HG03108 (cell line): ENCODE measurements at regions not wholly inside any gene's neighbourhood (a gene's known extent, or its start where the extent isn't known, plus 50 kb on each side); places are given as distances from the start of the nearest gene placed in this dataset.

ENCODE experiments used
- ATAC-seq: cut with Tn5 transposase; IDR thresholded peaks from one replicate; pipeline ENCODE4 v1.9.1; 2021; ENCODE audit warnings: moderate library complexity; ENCODE audit not compliant: unreplicated experiment

DNA sequence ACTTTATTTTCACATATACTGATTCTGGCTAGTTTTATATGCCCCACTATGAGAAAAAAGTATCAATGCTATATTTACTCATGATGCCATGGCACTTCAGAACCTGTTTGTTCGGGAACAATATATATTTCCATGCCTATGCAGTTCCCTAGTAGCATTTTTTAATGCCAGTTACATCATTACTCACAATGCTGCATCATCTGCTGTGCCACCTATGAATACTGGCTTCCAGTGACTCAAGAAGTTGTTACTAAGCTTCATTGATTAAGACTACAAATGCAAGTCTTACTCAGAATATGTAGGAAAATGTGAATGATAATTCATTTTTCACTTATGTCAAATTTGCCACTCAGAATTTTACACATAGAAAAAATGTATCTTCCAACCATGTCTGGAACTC is 97.9 kb downstream of the MAFB start:
- ATAC-seq, result no peak

DNA sequence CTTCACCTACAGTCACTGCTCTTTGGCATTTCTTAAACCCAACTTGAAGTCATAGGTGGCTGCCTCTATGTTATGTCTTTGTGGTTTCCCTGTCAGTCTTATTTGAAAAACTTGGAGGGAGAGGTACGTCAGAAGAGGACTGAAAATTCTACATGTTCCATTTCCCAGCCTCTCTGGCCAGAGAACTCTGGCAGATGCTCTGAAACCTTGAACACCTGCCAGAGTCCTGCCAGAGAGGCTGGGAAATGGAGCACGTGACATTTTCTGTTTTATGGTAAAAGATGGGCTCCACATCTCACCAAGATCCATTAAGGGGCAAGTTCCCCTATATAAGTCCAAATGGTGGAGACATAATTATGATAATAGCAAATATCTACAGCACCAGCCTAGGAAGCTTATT is 99.5 kb downstream of the MAFB start:
- no peak for ATAC-seq

DNA sequence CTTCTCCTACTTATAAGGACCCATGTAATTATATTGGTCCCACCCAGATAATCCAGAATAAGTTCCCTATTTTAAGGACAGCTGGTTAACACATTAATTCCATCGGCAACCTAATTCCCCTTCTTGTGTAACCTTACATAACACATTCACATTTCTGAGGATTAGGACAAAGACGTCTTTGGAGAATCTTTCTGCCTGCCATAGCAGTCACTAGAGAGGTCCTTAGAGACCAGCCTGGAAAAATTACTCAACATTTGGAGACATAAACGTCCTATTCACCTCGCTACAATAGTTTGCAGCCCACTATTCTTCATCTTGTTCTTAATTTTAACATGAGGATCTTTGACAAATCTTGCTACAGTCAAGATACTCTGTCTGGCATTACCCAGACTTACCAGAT is 100.1 kb downstream of the MAFB start:
- ATAC-seq, result no peak

DNA sequence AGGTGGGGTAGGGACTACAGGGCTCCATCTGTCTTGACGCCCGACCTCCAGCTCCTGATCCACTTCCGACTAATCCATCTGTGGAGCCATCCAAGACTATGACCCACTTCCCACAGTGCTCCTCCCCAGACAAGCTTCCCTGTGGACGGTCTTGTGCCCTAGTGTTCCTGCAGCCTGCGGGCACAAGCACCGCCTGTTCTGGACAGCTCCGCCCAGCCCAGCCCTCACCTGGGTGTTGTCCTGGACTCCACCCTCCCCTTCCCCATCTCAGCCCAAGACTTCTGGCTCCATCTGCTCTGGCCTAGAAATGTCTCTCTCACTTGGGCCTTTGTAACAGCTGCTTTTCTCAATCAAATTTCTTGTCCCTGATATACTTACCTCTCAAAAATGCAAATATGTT is 102.0 kb downstream of the MAFB start:
- ATAC-seq, result no peak

DNA sequence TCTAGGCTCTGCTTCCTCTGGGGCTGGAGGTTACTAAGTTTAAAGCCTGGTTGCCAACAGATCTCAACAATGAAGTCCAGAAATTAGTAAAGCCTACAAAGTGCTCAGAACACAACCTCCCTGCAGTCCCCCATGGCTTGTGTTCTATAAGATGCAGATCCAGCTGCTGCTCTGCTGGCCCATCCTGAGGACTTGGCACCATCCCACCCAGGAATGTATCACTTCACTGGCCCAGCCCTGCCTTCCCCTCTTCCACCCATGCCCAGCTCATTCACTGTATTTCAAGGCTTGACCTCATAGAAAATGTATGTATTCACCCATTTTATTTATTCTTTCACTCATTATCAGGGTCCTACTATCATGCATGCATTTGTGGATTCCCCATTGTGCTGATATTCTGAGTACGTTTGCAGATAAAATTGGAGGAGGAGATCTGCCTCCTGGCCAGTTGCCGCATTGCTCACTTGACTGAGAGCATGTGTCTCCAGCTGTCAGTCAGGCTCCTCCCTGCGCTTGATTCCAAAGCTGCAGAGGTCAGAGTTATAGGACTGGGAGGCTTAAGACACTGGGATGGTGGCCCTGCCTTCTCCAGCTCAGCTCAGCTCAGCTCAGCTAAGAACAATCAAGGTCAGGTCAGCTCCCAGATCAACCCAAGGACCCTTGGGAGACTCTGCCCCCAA is 104.8 kb downstream of the MAFB start:
- ATAC-seq, result no peak

DNA sequence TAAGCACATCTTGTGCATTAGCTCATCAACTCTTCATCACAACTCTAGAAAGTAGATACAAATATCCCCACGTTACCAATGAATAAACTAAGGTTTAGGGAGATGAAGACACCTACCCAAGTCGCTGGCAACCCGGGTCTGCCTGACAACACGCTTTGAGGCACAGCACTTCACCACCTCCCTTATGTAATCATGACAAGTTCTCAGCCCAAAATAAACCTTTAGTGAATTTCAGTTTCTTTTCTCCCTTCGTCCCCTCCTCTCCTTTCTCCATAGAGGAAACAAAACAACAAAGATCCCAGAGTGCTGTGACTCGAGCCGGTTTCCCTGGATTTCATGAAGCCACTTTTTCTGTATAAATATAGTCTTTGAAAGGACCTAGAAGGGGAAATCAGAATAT is 105.4 kb downstream of the MAFB start:
- ATAC-seq, result no peak

DNA sequence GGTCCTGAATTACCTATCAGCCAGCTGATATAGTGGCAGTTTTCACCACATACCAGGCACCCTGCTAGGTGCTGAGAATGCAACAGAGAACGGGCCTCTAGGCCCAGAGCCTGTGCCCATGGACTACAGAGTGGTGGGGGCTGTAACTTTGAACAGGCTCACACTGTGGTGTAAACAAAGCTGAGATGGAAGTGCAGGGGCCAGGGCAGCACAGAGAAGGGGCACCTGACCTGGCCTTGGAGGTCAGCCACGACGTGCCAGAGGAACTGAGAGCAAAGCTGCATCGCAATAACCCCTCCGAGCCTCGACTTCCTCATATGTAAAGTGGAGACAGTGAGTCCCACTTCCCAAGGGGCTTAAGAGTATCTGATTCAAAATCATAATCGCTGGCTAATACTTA is 105.8 kb downstream of the MAFB start:
- no peak for ATAC-seq

DNA sequence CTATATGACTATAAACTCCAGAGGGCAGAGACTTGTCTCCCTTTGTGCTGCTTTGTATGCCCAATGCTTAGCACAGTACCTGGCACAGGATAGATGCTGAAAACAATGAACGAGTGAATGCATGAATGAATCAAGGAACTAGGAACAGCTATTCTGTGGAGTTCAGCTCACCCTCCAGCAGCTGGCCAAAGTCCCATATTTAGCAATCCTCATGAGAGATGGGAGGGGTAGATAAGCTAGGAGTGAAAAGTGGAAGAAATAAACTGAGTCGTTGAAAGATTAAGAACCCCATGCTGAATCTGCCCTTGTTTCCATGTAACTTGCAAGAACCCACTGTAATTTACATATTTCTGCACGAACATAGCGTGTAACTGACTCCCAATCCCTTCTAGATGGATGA is 106.5 kb downstream of the MAFB start:
- no peak for ATAC-seq

DNA sequence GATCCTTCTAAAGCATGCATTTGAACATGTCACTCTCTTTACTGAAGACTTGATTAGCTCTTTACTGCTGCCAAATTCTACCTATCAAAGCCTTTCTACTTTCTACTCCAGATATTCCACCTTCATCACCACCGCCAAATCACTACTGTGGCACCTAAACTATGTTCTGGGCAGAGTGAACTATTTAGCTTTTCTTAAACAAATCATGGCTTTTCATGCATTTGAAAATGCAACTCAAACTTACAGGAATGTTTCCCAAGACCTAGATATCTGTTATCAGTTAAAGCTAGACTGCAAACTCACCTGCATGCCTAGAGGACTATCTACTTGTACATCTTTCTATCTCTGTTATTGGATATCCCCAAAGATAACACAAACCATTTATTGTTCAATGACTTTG is 109.3 kb downstream of the MAFB start:
- ATAC-seq, result no peak

DNA sequence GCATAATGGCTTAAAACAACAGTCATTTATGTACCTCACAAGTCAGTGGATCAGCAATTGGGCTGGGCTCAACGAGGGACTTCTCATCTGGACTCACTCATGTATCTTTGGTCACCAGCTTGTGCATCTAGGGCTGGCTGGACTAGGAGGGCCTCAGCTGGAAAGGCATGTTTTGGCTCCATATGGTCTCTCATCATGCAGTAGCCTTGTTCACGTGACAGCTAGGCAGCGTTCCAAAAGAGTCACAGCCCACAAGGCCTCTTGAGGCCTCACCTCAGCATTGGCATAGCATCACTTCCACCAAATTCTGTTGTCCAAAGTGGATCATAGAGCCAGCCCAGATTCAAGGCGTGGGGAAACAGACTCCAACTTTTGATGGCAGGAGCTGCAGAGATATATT is 110.1 kb downstream of the MAFB start:
- ATAC-seq, result no peak

DNA sequence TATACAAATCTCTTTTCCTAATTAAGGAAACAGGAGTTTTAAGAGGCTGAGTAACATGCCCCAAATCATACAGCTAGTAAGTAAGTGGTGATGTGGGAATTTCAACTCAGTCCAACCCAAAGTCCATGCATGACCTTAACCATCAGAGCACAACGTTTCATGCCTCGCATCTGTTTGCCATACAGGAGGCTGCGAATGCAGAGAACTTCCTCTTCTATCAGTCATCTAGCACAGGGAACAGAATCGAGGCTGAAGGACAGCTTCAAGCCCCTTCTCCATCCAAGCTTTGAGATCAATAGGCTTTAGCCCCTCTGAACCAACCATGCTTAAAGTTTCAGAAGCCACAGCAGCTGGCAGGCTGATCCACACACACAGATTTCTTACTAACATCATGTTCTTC is 113.2 kb downstream of the MAFB start:
- ATAC-seq, result no peak

GRCh38 chr20:40572251-40572650 is 116.8 kb downstream of the MAFB start:
- no peak for ATAC-seq

DNA sequence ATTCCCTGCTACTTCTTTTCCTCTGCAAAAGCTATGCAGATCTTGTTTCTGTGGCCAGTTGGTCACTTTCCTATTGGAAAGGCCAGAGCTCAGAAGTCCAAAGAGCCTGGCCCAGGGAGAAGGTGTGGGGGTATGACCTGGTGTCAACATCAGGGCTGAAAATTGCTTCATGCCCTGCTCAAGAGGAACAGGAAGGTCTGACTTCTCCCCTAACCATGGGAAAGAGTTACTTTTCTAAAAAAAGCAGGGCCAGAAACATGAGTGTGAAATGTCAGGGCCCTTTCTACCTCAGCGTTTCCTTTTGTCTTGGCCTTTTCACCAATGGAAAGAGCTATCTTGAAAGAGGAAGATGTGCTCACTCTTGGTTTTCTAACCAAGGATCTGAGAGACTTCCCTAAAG is 117.4 kb downstream of the MAFB start:
- no peak for ATAC-seq

- ATAC-seq, result no peak
These were observed 120.8 kb downstream of the MAFB start for GRCh38 chr20:40568200-40568599.

DNA sequence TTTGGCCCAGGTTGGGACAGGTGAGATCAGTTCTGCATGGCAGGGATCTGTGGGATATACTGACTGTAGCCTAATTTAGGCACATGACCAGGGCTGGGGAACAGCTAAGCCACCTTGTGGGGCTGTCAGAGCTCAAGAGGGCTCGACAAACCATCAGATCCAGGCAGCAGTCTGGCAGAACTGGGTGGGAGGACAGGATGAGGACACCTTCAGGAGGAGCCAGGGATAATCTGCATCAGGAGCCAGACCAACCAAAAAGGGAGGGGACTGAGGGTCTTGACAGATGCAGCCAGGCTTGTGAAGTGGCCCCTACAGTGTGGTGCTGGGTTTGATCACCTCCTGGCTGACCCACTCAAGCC is 123.4 kb downstream of the MAFB start:
- ATAC-seq, result no peak

GRCh38 chr20:40565001-40565681 is 123.9 kb downstream of the MAFB start:
- ATAC-seq, result no peak

DNA sequence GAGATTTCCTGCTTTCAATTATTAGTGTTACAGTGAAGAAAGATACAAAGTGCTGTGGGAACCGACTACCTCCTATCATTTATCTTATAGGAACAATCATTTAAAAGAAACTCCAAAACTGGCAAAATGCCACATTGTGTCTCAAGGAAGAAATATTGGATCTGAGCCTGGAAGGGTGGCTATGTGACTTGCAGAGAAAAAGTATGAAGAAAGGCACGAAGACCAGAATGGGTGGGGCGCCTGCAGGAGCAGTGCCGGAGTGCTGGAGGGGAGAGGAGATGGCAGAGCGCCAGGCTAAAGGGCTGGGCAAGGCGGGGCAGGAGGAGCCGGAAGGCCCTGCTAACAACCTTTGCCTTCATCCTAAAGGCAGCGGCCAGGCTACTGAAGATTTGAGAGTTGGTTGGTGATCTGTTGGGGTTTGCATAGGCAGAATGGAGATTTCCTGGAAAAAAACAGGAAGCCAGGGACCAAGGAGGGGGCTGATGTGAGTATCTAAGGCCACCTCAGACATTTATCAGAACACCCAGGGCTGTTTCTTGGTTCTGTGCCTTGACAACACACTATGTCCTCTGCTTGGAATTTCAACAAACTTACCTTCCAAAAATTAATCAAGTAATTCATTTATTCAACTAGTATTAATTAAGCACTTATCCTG is 125.6 kb downstream of the MAFB start:
- no peak for ATAC-seq

GRCh38 chr20:40562031-40562430 is 127.0 kb downstream of the MAFB start:
- ATAC-seq, result no peak

GRCh38 chr20:40561187-40561586 is 127.8 kb downstream of the MAFB start:
- ATAC-seq, result no peak

- no peak for ATAC-seq
These were observed 130.8 kb downstream of the MAFB start for GRCh38 chr20:40558212-40558611.

GRCh38 chr20:40551125-40551530 is 137.9 kb downstream of the MAFB start:
- ATAC-seq, result no peak

GRCh38 chr20:40547483-40548091 is 141.4 kb downstream of the MAFB start:
- ATAC-seq, result no peak
